Activated T-helper 9 cell treated with anti-CD3 and anti-CD28 coated beads, Interleukin-2, amount 50 U/mL, for 16 hours (primary cell): ENCODE measurements at regions not wholly inside any gene's neighbourhood (a gene's known extent, or its start where the extent isn't known, plus 50 kb on each side); places are given as distances from the start of the nearest gene placed in this dataset.

Source experiments
- DNase-seq: peaks from one replicate; pipeline ENCODE4 v3.0.0-alpha.2; 2020; ENCODE audit warnings: low read depth

DNA sequence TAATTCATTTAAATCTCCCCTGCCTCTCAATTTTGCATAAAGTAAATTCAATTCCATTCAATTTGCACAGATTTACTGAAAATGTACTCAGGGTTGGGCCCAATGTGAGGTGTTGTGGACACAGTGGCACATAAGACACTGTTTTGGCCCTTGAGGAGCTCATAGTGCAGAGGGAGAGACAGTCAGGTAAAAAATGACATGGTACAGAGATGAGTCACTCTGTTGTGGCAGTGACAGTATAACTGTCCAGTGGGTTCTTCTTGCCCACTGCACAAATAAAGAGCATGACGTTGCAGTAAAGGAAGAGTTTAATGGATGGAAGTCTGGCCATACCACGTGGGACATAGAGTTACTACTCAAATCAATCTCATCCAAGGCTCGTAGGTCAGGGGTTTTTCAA, 400.3 kb upstream of the TRIB2 start:
- no peak for DNase-seq

DNA sequence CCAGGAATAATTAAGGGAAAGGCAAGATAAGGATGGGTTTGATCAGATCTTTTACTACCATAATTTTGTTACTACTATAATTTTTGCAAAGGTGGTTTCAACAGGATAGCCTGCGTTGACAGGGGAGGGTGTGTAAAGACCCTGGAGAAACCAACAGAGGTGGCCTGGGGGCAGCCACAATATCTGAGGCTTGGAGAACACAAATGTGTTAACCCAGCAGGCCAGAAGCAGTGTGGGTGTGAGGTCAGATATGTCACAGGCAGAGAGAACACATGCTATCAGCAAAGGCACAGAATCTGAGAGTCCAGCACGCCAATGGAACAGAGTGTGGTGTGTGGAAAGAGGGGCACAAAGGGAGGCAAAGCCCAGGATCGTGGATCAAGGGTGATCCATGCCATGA, 399.4 kb upstream of the TRIB2 start:
- DNase-seq: no peak

DNA sequence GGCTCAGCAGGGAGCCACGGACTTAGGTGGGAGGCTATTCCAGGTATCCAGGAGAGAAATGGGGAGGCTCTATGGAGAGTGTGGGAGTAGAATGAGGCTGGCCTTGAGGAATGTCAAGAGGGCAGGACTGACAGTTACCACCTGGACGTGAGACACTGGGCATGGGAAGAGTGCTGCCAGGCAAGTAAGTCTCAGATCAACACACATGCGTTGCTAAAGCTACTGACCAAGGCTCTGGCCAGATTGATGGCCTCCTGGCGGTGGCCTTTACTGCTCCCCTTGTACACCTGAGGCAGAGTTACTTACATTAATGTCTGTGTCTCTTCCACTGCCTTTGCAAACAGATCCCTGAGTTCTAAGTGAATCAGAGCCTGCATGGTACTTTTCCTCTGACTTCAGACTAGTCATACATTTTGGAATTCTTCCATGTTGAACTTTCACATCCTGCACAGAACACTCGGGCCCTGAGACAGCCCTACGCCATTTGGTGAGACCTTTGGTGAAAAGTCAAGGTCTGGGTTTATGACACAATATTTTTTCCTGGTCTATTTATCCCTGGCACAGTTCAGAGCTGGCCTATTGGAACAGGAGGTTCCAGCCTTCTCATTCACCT, 398.8 kb upstream of the TRIB2 start:
- DNase-seq: no peak

DNA sequence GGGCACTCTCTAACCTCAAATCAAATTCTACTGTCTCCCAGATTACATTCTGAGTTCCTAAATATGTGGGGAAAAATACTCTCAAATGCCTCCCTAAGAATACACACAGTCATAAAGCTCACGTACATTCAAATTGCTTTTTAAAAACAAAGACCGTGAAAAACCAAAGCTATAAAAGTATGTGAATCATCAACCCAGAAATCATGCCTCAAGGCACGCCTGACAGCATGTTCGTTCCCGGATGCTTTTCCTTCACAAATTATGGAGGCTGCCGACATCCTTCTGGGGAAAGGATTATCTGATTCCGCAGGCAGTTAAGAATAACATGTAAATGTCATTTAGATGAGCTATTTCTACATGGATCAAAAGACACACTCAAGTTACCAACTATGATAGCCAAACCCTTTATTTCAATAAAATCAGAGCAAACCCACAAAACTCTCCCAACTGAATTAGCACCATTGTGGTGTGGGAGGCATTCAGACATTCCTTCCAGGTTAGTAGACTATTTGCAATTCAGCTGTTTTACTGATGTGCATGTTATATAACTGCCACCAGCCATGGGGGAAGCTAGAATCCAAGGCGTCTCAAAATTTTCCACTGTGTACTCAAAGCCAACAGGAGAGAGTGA, 398.2 kb upstream of the TRIB2 start:
- DNase-seq: no peak

DNA sequence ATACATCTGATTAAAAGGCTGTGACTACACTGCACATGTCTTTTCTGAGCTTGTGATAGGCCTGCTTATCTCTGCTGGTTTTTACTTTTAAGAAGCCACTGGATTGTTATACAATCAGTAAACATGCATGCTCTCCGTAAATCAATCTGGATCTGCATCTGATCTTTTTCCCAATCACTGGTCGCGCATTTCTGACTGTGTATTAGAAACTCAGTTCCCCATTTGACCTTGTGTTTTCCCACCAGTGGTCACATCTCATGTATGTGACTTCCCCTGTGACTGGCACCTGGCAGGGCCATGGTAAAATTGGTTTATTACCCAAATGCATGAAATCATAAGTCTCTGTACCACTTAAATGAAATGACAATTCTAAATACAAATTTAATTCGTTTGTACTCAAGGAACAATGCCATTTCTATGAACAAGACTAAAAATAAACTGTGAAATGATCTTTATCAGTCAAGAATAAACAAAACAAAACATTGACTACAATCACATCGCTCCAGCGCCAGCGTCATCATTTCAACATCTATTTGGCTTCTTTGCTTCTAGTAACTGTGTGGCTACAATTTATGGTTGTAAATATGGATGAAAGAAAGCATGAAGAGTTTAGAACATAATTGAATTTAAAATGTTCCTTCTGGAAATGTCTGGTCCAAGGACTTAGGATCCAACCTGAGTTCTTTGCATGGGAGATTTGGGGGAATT, 396.6 kb upstream of the TRIB2 start:
- no peak for DNase-seq

DNA sequence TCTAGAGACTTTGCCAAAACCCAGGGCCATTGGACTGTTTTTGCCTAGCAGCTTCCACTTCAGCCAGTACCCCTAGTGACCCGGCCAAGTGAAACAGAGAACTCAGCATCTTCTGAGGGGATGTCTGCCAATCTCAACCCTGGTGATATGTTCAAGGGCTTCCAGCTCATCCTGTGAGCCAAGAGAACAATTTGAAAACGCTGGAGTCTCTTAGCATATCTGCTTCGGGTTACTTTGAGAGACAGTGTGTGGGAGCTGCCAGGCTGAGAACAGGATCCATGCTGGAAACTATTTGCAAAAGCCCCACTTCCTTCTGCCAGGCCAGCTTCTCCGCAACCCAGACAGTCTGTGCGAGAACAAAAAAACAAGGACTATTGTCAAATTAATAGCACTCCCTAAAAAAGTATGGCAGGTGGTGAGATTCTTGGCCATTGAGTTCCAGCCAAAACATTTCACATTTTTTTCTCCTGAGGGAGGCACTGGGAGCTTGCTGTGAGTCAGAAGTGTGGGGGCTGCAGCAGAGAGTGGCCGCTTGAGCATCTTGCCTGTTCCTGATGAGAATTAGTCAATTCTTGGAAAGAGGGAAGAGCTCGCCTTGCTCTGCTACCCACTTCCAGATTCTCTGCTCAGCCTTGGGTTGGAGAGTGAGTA, 395.6 kb upstream of the TRIB2 start:
- DNase-seq: no peak

DNA sequence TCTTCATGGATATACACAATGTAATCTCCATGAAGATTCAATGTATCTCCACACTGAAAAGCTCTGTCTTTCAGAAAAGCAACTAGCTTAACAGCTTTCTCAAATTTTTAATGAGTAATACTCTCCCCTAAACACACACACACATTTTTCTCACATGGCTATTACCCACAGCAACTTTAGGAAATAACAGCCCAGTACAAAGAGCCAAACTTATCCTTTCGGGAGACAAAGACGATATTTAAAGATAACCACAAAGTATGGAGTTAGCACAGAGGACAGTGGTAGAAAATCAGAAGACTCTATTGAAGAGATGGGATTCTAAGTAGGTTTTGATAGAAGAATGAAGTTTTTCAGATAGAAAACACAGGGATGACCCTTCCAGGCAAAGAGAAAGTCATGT, 394.9 kb upstream of the TRIB2 start:
- no peak for DNase-seq

DNA sequence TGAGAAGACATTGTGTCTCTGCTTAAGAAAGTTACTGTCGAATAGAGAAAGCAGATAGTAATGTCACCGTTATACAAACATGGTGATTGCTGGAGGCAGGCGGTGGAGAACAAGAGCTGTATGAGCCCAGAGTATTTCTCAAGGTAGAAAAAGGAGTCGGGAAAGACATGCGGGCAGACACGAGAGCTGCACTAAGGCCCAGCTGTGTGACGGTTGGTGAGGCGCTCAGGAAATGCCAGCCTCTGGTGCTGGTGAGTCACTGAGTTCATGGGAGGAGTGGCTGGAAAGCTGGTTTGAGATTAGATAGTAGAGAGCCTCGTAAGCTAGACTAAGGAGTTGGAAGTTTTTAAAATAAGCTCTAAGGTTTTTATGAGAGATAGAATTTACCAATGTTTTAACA, 390.9 kb upstream of the TRIB2 start:
- no peak for DNase-seq

DNA sequence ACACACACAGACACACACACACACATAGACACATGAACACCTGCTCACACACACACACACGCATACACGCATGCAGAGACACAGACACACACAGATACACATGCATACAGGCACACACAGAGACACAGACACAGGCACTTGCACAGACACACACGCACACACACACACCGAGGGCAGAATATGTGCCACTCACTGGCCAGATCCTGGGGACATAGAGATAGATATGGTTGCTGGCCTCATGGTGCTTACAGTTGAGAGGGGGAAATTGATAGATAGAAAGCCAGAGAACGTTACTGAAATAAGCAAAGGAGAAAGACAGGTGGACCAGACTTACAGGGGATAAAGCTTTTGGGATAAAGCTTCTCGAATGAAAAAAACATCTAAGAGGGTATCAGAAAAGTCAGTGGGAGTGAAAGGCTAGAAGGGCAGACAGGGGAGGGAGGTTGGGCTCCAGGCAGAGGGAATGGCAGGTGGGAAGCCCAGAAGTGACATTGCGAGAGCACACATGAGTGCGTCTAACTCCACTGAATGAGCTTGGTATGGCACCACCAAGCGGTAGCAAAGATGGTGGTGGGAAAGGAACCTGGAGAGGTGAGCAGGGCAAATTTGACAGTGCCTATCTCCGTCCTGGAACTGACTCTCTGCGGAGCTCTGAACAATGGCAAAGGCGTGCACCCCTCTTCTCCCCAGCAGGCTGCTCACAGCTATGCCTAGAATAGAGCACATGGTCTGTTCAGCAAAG, 390.1 kb upstream of the TRIB2 start:
- no peak for DNase-seq

DNA sequence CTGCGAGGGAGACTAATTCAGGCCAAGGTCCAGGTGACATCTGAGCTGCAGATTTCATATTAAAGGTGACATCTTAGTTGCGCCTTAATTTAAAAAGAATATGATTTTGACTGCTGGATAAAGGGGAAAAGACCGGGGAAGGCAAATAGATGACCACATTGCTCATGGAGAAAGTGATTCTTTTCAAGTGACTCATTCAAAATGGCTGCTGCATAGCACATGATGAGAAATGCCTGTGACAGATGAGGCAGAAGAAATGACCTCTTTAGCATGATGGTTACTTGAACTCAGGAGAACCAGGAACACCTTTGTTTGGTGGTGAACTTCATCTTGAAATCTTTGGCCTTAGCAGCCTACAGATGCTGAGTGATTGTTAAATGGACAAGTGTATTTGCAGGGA, 385.8 kb upstream of the TRIB2 start:
- DNase-seq: no peak

DNA sequence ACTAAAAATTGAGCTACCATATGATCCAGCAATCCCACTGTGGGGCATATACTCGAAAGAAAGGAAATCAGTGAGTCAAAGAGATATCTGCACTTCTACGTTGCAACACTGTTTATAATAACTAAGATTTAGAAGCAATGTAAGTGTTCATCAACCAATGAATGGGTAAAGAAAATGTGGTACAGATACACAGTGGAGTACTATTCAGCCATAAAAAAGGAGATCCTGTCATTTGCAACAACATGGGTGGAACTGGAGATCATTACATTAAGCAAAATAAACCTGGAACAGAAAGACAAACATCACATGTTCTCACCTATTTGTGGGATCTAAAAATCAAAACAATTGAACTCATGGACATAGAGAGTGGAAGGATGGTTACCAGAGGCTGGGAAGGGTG, 385.0 kb upstream of the TRIB2 start:
- no peak for DNase-seq

DNA sequence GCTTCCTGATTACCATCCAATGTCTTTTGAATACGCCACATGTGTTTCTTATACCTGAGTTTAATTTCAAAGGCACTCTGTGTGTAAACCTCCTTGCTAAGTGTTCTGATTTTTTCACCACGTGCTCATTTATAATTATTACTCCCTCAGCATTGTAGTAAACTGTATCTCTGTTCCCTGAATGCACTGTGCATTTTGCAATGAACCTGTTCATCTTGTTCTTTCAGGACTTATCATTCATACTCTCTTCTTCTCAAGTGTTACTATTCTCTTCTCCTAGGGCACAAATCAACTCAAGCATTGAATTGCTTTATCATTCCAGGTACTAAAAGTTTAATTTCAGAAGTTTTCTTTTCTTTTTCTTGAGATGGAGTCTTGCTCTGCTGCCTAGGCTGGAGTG, 383.4 kb upstream of the TRIB2 start:
- no peak for DNase-seq

DNA sequence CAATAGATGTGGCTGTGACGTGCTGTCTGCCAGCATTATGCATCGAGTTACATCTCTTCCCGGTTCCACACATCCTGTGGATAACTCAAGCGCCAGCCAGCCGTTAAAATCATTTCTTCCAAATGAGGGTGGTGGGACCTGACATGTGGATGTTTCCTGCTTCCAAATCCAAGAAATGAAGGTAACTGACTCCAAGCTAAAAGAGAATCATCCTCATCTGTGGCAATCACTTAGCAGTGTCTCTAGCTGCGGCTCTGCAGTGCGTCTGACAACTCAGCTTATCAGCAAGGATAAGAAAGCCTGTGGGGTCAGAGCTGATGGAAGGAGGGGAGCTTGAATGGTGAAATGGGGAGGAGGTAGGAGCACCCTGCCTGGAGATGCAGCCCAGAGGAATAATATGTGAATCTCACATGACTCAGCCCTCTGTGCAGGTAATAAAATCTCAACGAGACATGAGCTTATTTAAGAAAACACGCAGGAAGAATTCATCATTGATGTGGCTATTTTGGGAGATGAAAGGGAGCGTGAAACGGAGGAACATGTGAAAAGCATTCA, 382.2 kb upstream of the TRIB2 start:
- no peak for DNase-seq

DNA sequence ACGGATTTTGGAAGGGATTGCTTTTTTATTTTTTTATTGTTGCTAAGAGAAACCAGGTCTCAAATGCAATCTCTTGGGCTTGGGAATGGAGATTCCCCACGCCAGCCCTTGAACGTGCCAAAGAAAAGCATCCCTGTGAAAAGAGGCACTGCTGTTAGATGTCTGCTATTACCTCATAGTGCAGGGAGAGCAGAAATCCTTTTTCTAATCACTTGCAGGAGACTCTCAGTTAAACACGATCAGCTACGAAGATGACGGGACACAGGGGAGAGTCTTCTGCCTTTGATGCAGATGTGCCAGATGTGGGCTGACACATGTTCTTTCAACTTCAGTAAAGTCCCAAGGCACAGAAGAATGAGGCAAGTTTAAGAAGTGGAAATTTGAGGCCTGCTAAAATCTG, 381.6 kb upstream of the TRIB2 start:
- no peak for DNase-seq

DNA sequence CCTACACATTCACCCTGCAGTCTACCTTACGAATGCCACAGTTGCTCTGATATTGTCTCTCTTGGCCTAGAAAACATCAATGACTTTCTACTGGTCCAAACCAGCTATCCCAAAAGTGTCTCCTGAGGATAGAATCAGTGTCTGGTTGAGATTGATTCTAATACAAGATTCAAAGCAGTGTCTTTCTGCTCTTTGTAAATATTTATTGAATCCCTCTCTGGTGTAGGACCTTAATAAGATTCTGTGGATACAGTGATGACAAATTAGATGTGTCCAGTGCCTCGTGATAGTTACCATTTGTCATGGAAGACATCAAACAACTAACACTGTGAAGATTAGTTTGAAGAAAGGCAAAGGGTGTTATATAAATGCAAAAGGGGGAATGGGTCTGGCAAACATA, 380.7 kb upstream of the TRIB2 start:
- no peak for DNase-seq

DNA sequence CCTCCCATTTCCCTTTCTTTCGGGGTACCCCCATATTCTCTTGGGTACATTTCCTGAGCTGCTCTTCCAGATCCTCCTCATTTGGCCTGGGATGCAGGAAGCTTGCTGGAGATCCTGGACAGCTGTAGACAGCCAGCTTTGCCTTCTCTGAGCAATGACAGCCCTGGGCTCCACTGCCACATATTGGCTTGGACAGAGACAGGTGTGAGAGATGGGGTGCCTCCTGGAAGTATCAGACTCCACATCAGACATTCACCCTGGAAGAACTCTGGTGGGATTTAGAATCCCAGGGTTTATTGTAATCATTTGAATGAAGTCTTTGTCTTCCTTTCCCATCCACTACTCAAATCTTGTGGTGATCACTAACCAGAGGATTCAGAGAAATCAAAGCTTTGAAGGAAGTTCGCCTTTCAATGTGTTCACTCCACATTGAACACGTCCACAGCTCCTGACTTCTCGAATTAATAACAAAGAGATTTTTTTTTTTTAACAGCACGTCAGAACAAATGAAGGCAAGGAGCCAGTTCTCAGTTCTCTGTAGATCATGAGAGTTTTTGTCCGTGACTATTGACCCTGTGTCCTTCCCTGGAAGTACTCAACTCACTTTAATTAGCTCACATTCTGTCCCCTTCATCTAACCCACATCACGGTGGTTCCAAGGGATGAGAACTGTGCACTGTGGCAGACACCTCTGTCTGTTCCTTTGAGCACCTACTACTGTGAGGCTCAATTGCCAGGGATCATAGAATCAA, 377.6 kb upstream of the TRIB2 start:
- no peak for DNase-seq

DNA sequence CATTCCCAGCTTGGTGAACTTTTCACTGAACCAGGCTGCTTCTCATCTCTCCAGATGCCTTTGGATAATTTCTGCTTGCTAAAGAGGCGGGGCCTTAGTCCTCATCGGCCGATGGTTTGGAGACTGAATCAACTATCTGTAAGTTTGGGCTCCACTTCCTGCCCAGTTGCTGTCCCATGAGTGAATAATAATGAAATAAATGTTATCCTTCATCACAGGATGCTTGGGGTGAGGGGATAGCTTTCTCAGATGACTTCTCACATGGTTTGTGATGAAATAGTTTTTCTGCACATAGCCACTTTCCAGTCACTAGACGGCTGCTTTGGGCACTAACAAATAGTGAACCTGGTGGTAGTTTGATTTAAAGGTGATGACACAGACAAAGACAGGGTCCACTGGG, 376.6 kb upstream of the TRIB2 start:
- no peak for DNase-seq

DNA sequence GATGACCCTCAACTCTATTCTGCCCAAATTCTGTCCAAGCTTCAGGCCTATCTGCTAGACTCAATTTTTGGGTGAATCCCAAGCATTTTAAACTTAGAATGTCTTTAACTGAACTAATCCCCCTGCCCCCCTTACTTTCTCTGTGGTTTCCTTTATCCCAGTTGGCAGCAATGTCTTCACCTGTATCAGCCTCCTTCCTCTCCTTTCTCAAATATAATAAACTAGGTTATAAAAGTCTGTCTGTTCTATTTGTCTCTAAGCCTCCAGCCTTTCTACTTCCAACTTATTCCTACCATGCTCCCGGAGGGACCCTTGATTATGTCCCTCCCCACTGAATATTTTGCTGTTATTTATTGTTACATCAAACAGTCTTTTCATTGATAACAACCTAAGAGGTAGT, 375.5 kb upstream of the TRIB2 start:
- DNase-seq: no peak

DNA sequence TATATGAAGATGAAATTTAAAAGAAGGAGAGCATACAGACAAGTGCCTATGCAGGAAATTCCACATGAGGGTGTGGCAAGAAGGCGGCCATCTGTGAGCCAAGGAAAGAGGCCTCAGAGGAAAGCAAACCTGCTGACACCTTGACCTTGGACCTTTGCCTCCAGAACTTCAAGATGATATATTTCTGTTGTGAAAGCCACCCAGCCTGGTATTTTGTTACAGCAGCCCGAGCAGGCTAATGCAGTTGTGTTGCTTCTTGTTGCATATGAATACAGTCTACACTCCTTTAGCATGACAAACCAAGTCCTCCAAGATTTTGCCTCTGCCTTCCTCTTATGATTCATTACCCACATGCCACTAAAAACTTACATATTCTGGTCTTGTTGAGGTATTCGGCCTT, 374.8 kb upstream of the TRIB2 start:
- DNase-seq: no peak

DNA sequence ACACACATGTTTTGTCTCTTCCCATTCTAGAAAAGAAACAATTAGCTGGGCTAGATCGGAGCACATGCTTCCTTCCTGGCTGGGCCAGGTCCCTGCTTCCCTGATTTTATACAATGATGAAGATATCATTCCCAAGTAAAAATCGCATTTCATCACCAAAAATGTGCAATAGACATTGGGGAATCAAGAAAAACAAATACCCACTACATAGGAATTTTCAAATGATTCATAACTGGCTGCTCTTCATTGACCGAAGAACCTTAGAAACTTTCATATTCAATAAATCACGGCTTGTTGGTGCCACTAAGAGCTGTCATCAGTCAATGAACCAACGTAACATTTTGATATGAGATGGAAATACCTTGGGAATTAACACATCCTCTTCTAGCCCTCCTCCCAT, 373.6 kb upstream of the TRIB2 start:
- DNase-seq: no peak

DNA sequence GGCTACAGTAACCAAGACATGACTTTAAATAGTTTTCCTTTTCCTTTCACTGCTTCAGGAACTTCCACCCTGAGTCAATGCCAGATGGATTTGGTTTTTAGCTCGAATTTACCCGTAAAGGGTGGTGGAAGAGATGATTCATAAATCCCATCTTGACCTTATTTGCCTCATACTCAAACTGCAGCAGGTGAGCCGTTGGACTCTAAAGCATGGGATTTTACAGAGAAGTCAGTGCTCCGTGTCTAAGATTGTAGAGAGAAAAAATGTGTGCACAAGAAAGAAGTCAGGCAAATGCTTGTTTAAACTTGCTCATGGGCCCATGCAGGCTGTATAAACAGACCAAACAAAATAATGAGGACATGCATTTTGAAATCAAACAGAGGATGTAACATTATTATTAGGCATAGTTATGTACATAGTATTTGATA, 369.7 kb upstream of the TRIB2 start:
- DNase-seq: no peak

DNA sequence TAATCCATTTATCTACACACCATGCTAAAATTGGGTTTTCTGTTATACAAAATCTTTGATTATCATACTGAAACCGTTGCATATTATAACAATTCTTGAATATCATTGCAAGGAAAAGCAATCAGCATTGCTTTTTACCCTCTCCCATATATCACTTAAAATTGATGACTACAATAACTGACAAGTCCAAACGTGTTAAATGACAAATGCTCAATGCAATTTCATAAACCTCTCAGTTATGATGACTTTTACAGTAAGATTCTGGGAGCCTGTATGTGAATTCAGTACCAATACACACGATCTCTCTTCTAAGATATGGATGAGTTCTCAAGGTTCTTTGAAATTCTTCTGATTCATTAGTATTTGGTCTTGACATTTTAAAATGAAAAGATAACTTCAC, 368.5 kb upstream of the TRIB2 start:
- DNase-seq: no peak
